KMS-11 (cell line): ENCODE measurements at regions not wholly inside any gene's neighbourhood (a gene's known extent, or its start where the extent isn't known, plus 50 kb on each side); places are given as distances from the start of the nearest gene placed in this dataset.

ENCODE experiments used
- H2AFZ ChIP-seq: fragments of 200-600 bp; sonication (generic); 2 replicates; pipeline ENCODE4 v1.6.1; 2016; ENCODE audit warnings: antibody characterized with exemption, mixed run types, low read depth
- H3K27ac ChIP-seq: fragments of 200-600 bp; sonication (generic); 2 replicates; pipeline ENCODE4 v1.6.1; 2016; ENCODE audit warnings: mild to moderate bottlenecking, mixed run types
- H3K27me3 ChIP-seq: fragments of 200-600 bp; sonication (generic); 2 replicates; pipeline ENCODE4 v1.6.1; 2017; ENCODE audit warnings: mild to moderate bottlenecking, low read depth, mixed run types, moderate library complexity; ENCODE audit not compliant: insufficient read depth
- H3K36me3 ChIP-seq: fragments of 200-600 bp; sonication (generic); 2 replicates; pipeline ENCODE4 v1.6.1; 2017; ENCODE audit warnings: mild to moderate bottlenecking, mixed run types; ENCODE audit not compliant: insufficient read depth
- H3K4me1 ChIP-seq: fragments of 200-600 bp; sonication (generic); 2 replicates; pipeline ENCODE4 v1.6.1; 2016; ENCODE audit warnings: mild to moderate bottlenecking, low read depth, mixed run types; ENCODE audit not compliant: poor library complexity, severe bottlenecking
- H3K4me2 ChIP-seq: fragments of 200-600 bp; sonication (generic); 2 replicates; pipeline ENCODE4 v1.7.0; 2016; ENCODE audit warnings: mild to moderate bottlenecking, mixed run types
- H3K4me3 ChIP-seq: fragments of 200-600 bp; sonication (generic); IDR thresholded peaks from 2 replicates; pipeline ENCODE4 v1.6.1; 2017; ENCODE audit warnings: low read depth, low read length, mixed read lengths; ENCODE audit not compliant: insufficient read depth
- H3K79me2 ChIP-seq: fragments of 200-600 bp; sonication (generic); 2 replicates; pipeline ENCODE4 v1.6.1; 2016; ENCODE audit warnings: low read depth, mixed run types; ENCODE audit not compliant: insufficient read depth
- H3K9ac ChIP-seq: fragments of 200-600 bp; sonication (generic); 2 replicates; pipeline ENCODE4 v1.6.1; 2016; ENCODE audit warnings: mild to moderate bottlenecking, mixed run types
- H4K20me1 ChIP-seq: fragments of 200-600 bp; sonication (generic); 2 replicates; pipeline ENCODE4 v1.6.1; 2016; ENCODE audit warnings: mild to moderate bottlenecking, mixed run types; ENCODE audit not compliant: insufficient read depth
- CTCF ChIP-seq: fragments of 200-600 bp; sonication (generic); conservative IDR thresholded peaks from 2 replicates; pipeline ENCODE4 v1.6.1; 2017; ENCODE audit warnings: low read depth, mild to moderate bottlenecking, antibody characterized with exemption, low read length, moderate library complexity, mixed read lengths

DNA sequence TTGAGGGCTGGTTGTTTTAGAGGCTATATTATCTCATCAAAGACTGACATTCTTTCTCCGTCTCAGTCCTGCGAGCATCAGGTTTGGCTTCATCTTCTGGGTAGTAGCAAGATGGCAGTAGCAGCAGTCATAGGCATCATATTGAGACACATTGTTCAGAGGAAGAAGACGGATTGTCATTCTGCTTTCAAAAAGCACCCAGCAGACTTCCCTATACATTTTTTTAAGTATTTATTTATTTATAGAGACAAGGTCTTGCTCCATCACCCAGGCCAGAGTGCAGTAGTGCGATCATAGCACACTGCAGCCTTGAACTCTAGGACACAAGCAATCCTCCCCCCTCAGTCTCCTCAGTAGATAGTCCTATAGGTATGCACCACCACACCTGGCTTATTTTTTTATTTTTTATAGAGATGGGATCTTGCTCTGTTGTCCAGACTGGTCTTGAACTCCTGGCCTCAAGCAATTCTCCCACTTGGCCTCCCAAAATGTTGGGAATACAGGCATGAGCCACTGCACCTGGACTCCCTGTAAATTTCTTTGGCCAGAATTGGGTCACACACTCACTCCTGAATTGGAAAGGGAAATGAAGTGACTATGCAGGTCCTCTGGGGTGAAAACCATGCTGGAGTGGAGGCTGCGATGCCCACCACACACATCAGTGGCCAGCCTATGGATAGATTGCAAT lies 125.4 kb downstream of the SLC38A6 start:
- Histone ChIP-seq H3K4me2 (no peak overlapping the region), H3K4me1 (no peaks in the 10 kb centered on the region), H3K27me3 (no peaks in the 10 kb centered on the region), H2AFZ (no peak overlapping the region), H3K36me3 (no peaks in the 10 kb centered on the region), H3K4me3 (no peak overlapping the region), H3K79me2 (no peaks in the 10 kb centered on the region), H3K27ac (no peak overlapping the region), H3K9ac (no peak overlapping the region), H4K20me1 (no peaks in the 10 kb centered on the region)
- no peak for TF ChIP-seq CTCF

DNA sequence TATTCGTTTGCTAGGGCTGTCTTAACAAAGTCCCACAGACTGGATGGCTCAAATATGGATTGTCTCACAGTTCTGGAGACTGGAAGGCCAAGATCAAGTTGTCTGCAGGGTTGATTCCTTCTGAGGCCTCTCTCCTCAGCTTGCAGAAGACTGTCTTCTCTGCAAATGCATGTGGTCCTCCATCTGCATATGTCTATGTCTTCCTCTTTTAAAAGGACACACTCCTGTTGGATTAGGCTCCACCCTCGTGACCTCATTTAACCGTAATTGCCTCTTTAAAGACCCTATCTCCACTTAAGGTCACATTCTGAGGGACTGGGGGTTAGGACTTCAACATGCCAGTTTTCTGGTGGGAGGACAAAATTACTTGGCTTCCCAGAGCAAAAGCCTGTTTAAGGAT lies 123.3 kb downstream of the SLC38A6 start:
- Histone ChIP-seq H2AFZ (no peak overlapping the region), H3K27me3 (no peaks in the 10 kb centered on the region), H3K4me1 (no peaks in the 10 kb centered on the region), H3K36me3 (no peaks in the 10 kb centered on the region), H3K79me2 (no peaks in the 10 kb centered on the region), H3K27ac (no peak overlapping the region), H4K20me1 (no peaks in the 10 kb centered on the region), H3K4me2 (no peak overlapping the region), H3K4me3 (no peak overlapping the region), H3K9ac (no peak overlapping the region)
- TF ChIP-seq CTCF, result no peak

- Histone ChIP-seq H3K27me3 (no peaks in the 10 kb centered on the region), H3K4me3 (no peak overlapping the region), H3K79me2 (no peaks in the 10 kb centered on the region), H3K36me3 (no peaks in the 10 kb centered on the region), H3K4me1 (no peaks in the 10 kb centered on the region), H2AFZ (no peak overlapping the region), H3K4me2 (no peak overlapping the region), H3K9ac (no peak overlapping the region), H4K20me1 (no peaks in the 10 kb centered on the region), H3K27ac (no peak overlapping the region)
- TF ChIP-seq CTCF, result no peak
Measured at GRCh38 chr14:61103541-61104339, 122.7 kb downstream of the SLC38A6 start.

DNA sequence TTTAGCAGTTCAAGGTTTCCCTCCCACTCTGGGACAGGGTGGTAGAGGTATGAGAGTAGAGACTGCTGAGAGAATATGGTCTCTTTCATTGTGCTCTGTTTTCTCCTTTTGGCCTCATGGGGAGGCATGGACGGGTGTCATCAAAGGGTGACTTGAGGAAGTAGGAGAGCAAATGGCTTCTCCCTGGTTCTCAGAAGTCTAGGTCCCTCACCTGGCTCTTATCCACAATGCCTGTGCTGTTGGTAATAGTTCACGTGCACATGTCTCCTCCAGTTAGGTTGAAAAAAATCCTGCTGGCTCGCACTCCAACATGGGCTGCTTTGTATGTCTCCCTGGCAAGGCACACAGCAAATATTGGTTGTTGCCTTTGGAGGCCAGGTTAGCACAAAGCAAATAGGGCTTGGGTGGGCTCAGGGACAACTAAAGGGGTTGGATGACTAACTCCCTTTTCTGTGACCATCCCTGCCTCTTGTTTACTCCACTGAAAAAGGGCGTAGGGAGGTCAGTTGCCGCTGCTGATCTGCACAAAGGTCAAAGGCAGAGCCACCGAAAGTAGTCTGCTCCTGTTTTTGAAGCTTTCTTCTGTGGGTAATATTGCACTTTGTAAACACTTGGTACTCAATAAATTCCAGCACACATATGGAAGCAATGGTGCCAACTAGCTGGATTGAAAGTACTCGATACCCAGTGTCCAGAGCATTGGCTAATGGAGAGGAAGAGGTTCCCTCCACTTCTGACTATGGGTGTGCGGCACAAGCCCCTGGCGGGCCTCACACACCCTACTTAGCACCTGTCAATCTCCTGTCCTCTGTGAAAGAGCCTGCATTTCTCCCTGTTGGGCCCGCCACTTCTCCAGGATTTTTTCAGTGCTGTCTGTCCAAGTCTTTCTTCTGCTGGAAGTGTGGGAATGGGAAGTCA lies 121.8 kb downstream of the SLC38A6 start:
- no peak overlapping the region for H3K27ac ChIP-seq
- no peaks in the 10 kb centered on the region for H3K36me3 ChIP-seq
- no peak overlapping the region for H3K4me2 ChIP-seq
- H3K9ac ChIP-seq, result no peak overlapping the region
- no peak for TF ChIP-seq CTCF
- no peak overlapping the region for H2AFZ ChIP-seq
- H3K79me2 ChIP-seq, result no peaks in the 10 kb centered on the region
- no peak overlapping the region for H3K4me3 ChIP-seq
- H4K20me1 ChIP-seq, result no peaks in the 10 kb centered on the region
- no peaks in the 10 kb centered on the region for H3K4me1 ChIP-seq
- H3K27me3 ChIP-seq, result no peaks in the 10 kb centered on the region
